HUES64 (cell line): ENCODE measurements at regions not wholly inside any gene's neighbourhood (a gene's known extent, or its start where the extent isn't known, plus 50 kb on each side); places are given as distances from the start of the nearest gene placed in this dataset.
"Not testable (repeated sequence)": the region's sequence is repeated elsewhere in the genome, so short reads cannot be mapped to it uniquely, and the experiment has no call there.

Source experiments
- H3K27ac ChIP-seq: 2 replicates; pipeline ENCODE4 v1.7.0; 2013; ENCODE audit warnings: low read depth, low read length, inconsistent platforms
- H3K27me3 ChIP-seq: 2 replicates; pipeline ENCODE4 v1.6.1; 2013; ENCODE audit warnings: mild to moderate bottlenecking, low read length; ENCODE audit not compliant: insufficient read depth
- H3K36me3 ChIP-seq: 2 replicates; pipeline ENCODE4 v1.6.1; 2013; ENCODE audit warnings: mild to moderate bottlenecking, low read length; ENCODE audit not compliant: insufficient read depth
- H3K4me1 ChIP-seq: 2 replicates; pipeline ENCODE4 v1.6.1; 2013; ENCODE audit warnings: mild to moderate bottlenecking, low read length, moderate library complexity; ENCODE audit not compliant: insufficient read depth
- H3K4me3 ChIP-seq: 2 replicates; pipeline ENCODE4 v1.5.1; 2013; ENCODE audit warnings: mild to moderate bottlenecking, low read length, moderate library complexity
- H3K9ac ChIP-seq: 2 replicates; pipeline ENCODE4 v1.6.1; 2013; ENCODE audit warnings: mild to moderate bottlenecking, low read depth, low read length
- H3K9me3 ChIP-seq: 2 replicates; pipeline ENCODE4 v1.6.1; 2013; ENCODE audit warnings: low read depth, low read length; ENCODE audit not compliant: insufficient read depth
- WGBS: fragments of 150-250, 120-280 bp; methylation state at CpG from one replicate; pipeline ENCODE4 v1.1.7; 2013; ENCODE audit warnings: missing lambda C conversion rate; 5-methylcytosine and 5-hydroxymethylcytosine counted together

DNA sequence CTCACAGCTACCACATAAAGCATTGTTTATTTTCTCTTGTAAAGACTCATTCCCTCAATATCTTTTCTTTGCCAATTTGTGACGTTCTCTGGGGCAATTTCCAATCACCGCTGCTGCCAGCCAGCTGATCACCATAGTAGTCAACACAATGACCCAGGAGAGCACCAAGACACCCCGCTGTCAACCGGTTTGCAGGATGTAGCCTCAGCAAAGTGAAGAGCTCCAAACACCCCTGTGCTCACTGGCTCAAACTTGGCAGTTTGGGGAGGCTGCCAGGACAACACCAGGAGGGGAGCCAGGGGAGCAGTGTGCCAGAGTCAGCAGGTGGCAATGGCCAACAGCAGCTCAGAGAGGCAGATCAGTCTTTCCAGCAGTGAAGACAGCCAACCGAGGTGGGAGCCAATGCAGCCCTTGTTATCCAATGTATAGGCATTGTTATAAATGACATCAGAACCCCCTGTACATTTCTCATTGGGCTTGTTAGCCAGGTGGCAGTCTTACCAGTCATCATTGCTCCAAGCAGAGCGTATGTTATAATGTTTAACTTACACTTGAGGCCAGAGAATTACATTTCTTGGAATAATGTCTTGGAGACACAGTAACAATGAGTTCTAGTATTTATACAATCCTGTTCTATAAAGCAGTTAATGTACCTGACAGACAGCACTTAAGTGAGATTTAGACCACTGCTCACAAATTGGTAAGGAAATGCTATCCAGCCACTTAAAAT is 274.9 kb upstream of the GK2 start:
- no peaks in the 10 kb centered on the region for H3K27me3 ChIP-seq
- H3K9me3 ChIP-seq = no peaks in the 10 kb centered on the region
- H3K4me3 ChIP-seq = no peak overlapping the region
- H3K27ac ChIP-seq = no peak overlapping the region
- no peaks in the 10 kb centered on the region for H3K4me1 ChIP-seq
- no peak overlapping the region for H3K9ac ChIP-seq
- WGBS = 86% methylated on average over 6 of the region's 6 CpGs
- no peaks in the 10 kb centered on the region for H3K36me3 ChIP-seq

DNA sequence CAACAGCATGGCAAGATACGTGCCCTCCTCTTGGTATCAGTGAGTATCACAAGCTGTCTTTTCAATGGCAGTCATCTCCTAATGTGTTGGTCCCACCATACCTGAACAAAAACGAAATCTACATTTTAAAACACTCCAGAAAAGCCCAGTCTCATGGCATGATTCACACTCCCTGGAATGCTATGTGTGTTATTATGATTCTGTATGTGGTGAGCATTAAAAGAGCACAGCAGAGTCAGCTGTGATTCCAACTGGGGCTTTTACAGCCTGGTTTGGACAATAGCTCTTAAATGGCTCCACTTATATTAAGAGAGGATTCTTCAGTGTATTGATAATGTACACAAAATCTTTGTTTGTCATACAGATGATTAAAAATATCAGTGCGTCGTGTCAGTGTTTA is 274.1 kb upstream of the GK2 start:
- no peaks in the 10 kb centered on the region for H3K27me3 ChIP-seq
- no peaks in the 10 kb centered on the region for H3K9me3 ChIP-seq
- no peaks in the 10 kb centered on the region for H3K36me3 ChIP-seq
- WGBS = 97% methylated on average over 4 of the region's 4 CpGs
- no peak overlapping the region for H3K9ac ChIP-seq
- no peaks in the 10 kb centered on the region for H3K4me1 ChIP-seq
- no peak overlapping the region for H3K27ac ChIP-seq
- H3K4me3 ChIP-seq = no peak overlapping the region

DNA sequence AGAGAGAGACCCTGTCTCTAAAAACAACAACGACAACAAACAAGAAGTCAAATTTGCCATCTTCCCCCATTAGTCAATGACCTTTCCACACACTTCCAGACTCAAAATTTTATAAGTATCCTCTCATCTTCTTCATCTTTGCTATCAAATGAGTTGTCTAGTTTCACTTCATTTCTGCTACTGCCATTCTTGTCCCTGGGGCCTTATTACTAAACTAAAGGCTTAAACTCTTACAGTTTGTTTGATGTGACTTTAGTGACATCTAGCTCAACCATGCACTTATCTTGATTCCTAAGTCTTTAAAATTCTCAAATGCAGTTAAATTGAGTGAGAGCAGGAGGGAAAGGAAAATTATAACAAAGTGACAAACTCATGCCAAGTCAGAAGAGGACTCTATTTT is 271.8 kb upstream of the GK2 start:
- WGBS = 96% methylated on average over 1 of the region's 1 CpG

DNA sequence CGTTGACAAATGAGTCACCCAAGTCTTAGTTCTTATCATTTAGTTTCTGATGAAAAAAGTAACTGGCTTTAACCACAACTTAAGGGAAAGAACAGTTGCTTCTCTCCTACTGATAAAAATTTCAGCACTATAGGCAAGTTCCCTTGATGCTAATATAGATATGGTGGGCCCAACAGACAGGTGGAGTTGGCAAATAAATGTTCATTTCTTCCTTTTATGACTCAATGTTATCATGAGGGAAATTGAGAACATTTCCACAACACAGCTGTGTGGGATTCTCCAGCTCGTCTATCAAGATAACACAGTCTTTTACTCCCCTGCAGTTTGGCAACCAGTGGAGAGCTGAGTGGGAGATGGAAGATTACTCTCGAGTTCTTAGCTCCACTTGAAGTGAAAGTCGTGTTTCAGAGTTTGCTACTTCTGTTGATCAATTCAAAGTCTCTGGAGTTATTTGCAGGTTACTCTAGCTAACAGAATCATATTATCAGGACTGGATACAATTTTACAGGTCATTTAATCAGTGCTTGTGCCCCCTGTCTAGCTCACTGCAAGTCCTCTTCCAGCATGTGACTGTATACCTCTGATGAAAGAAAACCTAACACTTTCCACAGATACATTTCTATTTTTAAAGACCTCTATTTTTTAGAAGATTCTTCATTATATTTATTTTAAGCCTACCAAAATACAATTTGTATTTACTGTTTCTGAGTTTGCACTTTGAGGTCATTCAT is 270.6 kb upstream of the GK2 start:
- Histone ChIP-seq H3K27ac (no peak overlapping the region), H3K36me3 (no peaks in the 10 kb centered on the region), H3K27me3 (no peaks in the 10 kb centered on the region), H3K4me3 (no peak overlapping the region), H3K9me3 (no peaks in the 10 kb centered on the region), H3K4me1 (no peaks in the 10 kb centered on the region), H3K9ac (no peak overlapping the region)
- 89% methylated on average over 4 of the region's 4 CpGs for WGBS

More for the DNA sequence above, 271.8 kb upstream of the GK2 start:
- Histone ChIP-seq H3K9me3 (no peaks in the 10 kb centered on the region), H3K27ac (no peak overlapping the region), H3K27me3 (no peaks in the 10 kb centered on the region), H3K4me1 (no peaks in the 10 kb centered on the region), H3K36me3 (no peaks in the 10 kb centered on the region), H3K9ac (no peak overlapping the region), H3K4me3 (no peak overlapping the region)

DNA sequence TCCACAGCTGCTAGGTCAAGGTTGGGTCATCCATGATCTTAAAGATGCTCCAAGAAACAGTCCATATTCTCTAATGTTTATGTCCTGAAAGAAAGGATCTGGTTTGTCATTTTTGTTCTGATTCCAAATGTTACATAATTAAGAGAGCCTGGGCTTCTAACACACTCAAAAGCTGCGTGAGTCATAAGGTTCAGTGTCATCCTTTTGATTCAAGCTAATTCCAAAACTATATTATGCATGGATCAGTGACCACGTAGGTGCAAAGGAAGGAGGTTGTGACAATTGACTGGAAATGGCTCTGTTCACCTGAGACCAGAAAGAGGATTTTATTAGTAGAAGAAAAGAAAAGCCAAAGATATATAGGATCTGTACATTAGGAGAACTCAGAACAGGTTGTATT is 268.7 kb upstream of the GK2 start:
- Histone ChIP-seq H3K9ac (no peak overlapping the region), H3K4me3 (no peak overlapping the region), H3K9me3 (no peaks in the 10 kb centered on the region), H3K27me3 (no peaks in the 10 kb centered on the region), H3K4me1 (no peaks in the 10 kb centered on the region), H3K36me3 (no peaks in the 10 kb centered on the region), H3K27ac (no peak overlapping the region)
- WGBS = 95% methylated on average over 2 of the region's 2 CpGs

DNA sequence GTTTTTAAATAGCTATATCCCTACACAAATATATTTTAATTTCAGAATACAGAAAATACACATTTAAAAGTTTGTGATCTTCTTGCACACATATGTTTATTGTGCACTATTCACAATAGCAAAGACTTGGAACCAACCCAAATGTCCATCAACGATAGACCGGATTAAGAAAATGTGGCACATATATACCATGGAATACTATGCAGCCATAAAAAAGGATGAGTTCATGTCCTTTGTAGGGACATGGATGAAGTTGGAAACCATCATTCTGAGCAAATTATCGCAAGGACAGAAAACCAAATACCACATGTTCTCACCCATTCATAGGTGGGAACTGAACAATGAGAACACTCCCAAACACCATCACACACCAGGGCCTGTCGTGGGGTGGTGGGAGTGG is 266.9 kb upstream of the GK2 start:
- H3K27me3 ChIP-seq, H3K9me3 ChIP-seq, H3K27ac ChIP-seq, H3K9ac ChIP-seq, H3K36me3 ChIP-seq, H3K4me1 ChIP-seq, H3K4me3 ChIP-seq: not testable (repeated sequence)
- 94% methylated on average over 2 of the region's 4 CpGs for WGBS

DNA sequence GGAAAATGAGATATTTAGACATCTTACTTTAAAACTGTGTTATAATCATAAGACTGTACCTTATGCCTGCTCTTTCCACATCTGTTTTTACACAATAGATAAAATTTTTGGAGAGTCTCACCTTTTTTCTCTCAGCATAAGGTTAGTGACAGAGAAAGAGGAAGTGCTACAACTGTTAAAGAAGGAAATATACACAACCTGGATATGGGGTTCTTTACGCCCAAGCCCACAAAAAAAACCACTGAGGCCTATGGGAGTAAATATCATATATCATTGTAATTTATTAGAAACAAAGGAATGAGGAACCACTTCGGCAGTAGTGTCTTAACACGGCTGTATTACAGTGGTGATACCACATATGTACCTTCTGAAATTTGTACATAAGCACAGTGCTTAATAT is 265.9 kb upstream of the GK2 start:
- H3K27me3 ChIP-seq = no peaks in the 10 kb centered on the region
- H3K27ac ChIP-seq = no peak overlapping the region
- no peak overlapping the region for H3K4me3 ChIP-seq
- no peak overlapping the region for H3K9ac ChIP-seq
- H3K36me3 ChIP-seq = no peaks in the 10 kb centered on the region
- H3K9me3 ChIP-seq = no peaks in the 10 kb centered on the region
- H3K4me1 ChIP-seq = no peaks in the 10 kb centered on the region
- no CpG with 5 or more reads among the region's 3 CpGs for WGBS

DNA sequence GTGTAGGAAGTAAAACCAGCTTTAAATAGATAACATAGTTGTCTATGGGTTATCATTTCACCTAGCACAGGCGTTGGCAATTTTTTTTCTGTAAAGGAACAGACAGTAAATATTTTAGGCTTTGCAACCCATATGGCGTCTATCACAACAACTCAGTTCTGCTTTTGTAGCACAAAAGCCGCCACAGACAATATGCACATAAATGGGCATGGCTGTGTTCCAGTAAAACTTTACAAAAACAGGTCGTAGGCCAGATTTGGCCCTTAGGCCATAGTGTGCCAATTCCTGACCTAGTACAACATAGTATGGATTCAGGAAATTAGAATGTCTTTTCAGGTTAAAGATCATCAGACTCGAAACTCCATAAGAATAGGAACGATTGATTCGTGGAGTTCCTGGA is 265.3 kb upstream of the GK2 start:
- Histone ChIP-seq H3K27ac (no peak overlapping the region), H3K36me3 (no peaks in the 10 kb centered on the region), H3K4me3 (no peak overlapping the region), H3K9me3 (no peaks in the 10 kb centered on the region), H3K4me1 (no peaks in the 10 kb centered on the region), H3K27me3 (no peaks in the 10 kb centered on the region), H3K9ac (no peak overlapping the region)
- WGBS = 89% methylated on average over 7 of the region's 7 CpGs

DNA sequence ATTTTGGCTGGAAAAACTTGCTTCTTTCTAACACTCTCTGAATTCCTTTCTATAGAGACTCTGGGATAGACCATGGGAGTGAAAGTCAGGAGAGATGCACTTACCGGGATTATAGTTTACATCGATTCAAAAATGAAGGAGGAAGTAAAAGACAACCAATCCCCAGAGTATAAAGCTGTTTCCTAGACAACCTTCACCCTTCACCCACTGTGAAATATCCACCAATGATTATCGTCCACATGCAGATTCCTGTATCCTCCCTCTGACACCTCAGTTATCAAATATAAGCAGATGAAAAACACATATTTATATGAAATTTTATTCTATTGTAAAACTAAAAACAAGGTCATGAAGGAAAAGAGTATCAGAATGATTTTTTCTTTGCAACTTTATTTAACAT is 258.8 kb upstream of the GK2 start:
- no peaks in the 10 kb centered on the region for H3K27me3 ChIP-seq
- H3K9me3 ChIP-seq = no peaks in the 10 kb centered on the region
- H3K27ac ChIP-seq = no peak overlapping the region
- no peaks in the 10 kb centered on the region for H3K4me1 ChIP-seq
- no peaks in the 10 kb centered on the region for H3K36me3 ChIP-seq
- H3K9ac ChIP-seq = no peak overlapping the region
- H3K4me3 ChIP-seq = no peak overlapping the region
- WGBS = 96% methylated on average over 3 of the region's 3 CpGs

DNA sequence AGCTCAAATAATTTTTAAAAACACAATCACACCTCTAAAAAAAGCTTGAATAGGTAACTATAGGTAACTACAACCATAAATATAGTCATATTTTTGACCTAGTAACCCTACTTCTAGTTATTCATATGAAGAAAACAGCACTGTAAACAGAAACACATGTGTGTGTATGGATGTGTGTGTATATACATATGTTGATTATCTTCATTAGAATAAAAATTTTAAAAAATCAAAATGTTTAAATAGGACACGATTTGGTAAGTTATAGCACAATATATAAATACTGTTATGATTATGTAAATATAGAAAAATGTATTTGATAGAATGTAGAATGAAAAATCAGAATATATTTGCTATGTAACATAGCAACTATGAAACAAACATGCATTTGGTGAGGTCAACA is 258.1 kb upstream of the GK2 start:
- Histone ChIP-seq H3K4me3 (no peak overlapping the region), H3K27me3 (no peaks in the 10 kb centered on the region), H3K9me3 (no peaks in the 10 kb centered on the region), H3K36me3 (no peaks in the 10 kb centered on the region), H3K27ac (no peak overlapping the region), H3K9ac (no peak overlapping the region), H3K4me1 (no peaks in the 10 kb centered on the region)
- no CpG with 5 or more reads among the region's 1 CpG for WGBS

DNA sequence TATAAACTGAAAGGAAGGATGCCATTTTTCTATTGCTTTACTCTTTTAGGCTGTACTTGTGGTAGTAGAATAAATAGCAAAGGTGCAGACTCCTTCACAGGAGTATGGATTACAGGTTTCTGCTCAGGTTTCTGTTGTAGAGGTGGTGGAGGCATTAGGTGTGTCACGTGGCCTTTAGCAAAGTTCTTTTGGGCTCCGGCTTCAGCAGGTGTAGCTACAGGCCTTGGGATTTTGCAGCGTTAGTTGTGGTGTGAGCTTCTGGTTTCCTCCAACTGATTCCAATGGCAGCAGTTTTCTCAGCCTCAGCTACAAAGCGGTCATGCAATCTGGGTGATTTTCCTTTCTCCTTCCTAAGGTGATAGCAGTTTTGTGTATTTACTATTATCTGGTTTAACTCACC is 255.8 kb upstream of the GK2 start:
- Histone ChIP-seq H3K27ac (no peak overlapping the region), H3K9me3 (peaks cover 4% of the 10 kb centered on the region), H3K4me1 (no peaks in the 10 kb centered on the region), H3K9ac (no peak overlapping the region), H3K36me3 (no peaks in the 10 kb centered on the region), H3K27me3 (no peaks in the 10 kb centered on the region), H3K4me3 (no peak overlapping the region)
- 89% methylated on average over 4 of the region's 4 CpGs for WGBS
